ENCODE measurements at regions not wholly inside any gene's neighbourhood (a gene's known extent, or its start where the extent isn't known, plus 50 kb on each side); places are given as distances from the start of the nearest gene placed in this dataset.
A peak's percentile ranks its signal among the peaks of the same experiment; 100 is the strongest.
"Not testable (repeated sequence)": the region's sequence is repeated elsewhere in the genome, so short reads cannot be mapped to it uniquely, and the experiment has no call there.

DNA sequence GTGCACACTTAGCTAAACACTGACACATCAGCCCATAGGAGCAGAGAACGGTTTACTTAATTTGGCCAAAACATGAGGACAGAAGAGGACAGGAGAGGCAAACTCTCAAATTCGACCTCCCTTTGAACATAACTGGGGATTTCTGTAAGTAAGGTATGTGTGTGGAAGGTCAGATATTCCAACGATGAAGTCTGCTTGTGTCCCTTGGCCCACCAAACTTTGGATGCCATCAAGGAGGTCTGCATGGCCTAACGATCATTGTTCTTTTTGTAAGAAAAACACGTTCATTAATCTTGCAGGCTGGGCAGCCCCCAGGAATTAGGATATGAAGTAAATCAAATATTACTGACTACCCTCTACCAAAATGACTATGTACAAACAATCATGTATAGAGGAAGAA lies 908.5 kb upstream of the ATXN7L3B start:
- Mint-ChIP-seq H3K27ac (no peak overlapping the region), H3K36me3 (no peaks in the 10 kb centered on the region), H3K4me1 (no peaks in the 10 kb centered on the region), H3K27me3 (no peaks in the 10 kb centered on the region), H3K9me3 (peaks cover 3% of the 10 kb centered on the region), H3K4me3 (no peak overlapping the region)
- no peak for ATAC-seq

DNA sequence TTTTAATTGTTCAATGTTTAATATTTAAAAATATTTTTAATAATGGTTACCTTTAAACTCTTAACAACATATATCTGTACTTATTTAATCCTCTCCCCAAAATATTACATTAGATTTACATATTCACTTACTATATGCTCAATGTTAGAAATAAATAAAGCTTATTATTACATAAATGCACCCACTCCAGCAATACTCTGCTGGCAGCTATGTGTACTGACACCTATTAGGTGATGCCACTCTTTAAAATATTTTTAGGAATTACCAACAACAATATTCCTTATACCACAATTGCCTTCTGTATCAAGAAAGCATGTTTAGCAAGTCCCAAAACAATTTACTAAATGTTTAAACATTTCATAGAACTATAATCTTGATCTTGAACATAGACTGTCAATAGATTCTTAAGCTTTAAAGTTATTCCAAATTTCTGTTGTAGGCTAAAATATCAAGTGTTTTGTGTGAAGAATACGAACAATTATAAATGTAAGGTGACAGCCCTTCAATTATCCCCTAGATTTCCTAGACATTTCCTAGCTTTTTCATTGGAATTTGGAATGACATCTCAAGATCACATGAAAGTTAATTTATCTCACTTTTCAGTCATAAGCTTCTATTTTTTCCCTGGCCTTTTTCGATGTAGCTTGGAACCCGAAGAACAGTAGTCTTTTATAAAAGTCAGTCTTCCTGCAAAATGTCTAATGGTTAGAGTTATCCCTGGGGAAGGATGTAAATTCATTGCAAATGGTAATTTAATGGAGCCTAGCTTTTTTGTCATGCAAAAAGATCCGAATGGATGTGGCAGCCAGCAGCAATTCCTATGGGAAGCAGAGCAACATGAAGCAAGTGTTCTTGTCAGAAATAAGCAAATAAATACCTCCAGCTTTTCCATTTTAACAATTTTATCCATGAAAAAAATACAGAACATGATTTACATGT lies 907.5 kb upstream of the ATXN7L3B start:
- Mint-ChIP-seq H3K36me3 (no peaks in the 10 kb centered on the region), H3K4me3 (no peak overlapping the region), H3K27me3 (no peaks in the 10 kb centered on the region), H3K27ac (no peak overlapping the region), H3K9me3 (peaks cover 3% of the 10 kb centered on the region), H3K4me1 (no peaks in the 10 kb centered on the region)
- ATAC-seq = no peak

DNA sequence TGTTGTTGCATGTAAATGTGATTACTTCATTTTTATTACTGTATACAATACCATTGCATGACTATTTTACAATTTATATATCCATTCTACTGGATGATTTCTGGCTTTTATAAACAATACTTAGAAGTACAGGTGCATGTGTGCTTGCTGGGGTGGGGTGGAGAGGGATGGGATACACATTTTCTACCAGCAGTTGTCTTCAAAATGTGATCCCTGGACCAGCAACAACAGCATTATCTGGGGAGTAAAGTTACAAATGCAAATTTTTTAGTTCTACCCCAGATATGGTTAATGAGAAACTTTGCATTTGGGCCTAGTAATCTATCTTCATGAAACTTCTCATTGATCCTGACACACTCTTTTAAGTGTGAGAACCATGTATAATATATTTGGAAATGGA lies 905.4 kb upstream of the ATXN7L3B start:
- Mint-ChIP-seq H3K27ac (no peak overlapping the region), H3K27me3 (no peaks in the 10 kb centered on the region), H3K4me1 (no peaks in the 10 kb centered on the region), H3K36me3 (no peaks in the 10 kb centered on the region), H3K4me3 (no peak overlapping the region), H3K9me3 (peaks cover 7% of the 10 kb centered on the region)
- no peak for ATAC-seq

DNA sequence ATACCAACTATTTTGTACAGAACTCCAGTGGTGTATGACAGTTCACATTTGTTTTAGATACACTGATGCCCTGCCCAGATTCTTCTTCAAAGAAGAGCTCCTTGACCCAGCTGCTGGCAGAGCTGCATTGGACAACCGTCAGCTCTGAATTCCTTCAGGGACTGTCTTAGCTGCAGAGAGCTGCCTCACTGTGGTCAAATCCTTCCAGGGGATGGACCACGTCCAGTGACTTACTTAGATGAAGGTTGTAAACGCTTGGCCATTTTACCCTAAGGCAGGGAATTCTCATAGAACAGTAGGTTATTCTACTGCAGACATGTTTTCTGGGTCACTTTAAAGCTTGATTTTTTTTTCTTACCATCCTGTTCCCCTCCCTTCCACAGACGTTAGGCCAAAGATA lies 905.0 kb upstream of the ATXN7L3B start:
- H3K4me3 Mint-ChIP-seq = no peak overlapping the region
- H3K27me3 Mint-ChIP-seq = no peaks in the 10 kb centered on the region
- no peak overlapping the region for H3K27ac Mint-ChIP-seq
- ATAC-seq = no peak
- peaks cover 7% of the 10 kb centered on the region for H3K9me3 Mint-ChIP-seq
- H3K36me3 Mint-ChIP-seq = no peaks in the 10 kb centered on the region
- H3K4me1 Mint-ChIP-seq = no peaks in the 10 kb centered on the region

DNA sequence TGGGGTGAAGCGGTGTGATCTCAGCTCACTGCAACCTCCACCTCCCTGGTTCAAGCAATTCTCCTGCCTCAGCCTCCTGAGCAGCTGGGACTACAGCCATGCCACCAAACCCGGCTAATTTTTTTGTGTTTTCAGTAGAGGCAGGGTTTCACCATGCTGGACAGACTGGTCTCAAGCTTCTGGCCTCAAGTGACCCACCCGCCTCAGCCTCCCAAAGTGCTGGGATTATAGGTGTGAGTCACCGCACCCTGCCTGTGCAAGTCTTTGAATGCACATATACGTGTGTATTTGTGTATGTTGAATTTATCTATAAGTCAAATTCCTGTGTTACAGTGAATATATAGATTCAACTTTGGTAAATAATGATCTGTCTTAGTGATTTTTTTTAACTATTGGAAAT lies 898.2 kb upstream of the ATXN7L3B start:
- H3K4me1 Mint-ChIP-seq, H3K27me3 Mint-ChIP-seq: not testable (repeated sequence)

DNA sequence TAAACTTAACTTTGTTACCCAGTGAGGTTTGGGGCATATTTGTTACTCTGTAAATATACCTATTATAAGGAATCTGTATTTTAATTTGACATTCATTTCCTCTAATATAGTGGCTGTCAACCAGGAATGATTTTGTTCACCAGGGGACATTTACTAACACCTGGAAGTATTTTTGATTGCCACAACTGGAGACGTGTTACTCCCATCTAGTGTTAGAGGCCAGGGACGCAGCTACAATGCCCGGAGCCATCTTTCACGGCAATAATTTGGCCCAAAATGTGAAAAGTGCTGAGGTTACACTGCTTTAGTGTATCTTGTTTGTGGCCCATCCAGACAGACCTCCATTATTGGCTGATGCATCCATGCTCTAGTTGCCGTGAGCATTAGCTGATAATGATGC lies 881.3 kb upstream of the ATXN7L3B start:
- Mint-ChIP-seq H3K27ac (no peak overlapping the region), H3K4me1 (no peaks in the 10 kb centered on the region), H3K36me3 (no peaks in the 10 kb centered on the region), H3K9me3 (peaks cover 12% of the 10 kb centered on the region), H3K27me3 (no peaks in the 10 kb centered on the region), H3K4me3 (no peak overlapping the region)
- no peak for ATAC-seq

More for the DNA sequence above, 898.2 kb upstream of the ATXN7L3B start:
- not testable (repeated sequence) for H3K27ac Mint-ChIP-seq, H3K4me3 Mint-ChIP-seq, H3K9me3 Mint-ChIP-seq, ATAC-seq, H3K36me3 Mint-ChIP-seq

DNA sequence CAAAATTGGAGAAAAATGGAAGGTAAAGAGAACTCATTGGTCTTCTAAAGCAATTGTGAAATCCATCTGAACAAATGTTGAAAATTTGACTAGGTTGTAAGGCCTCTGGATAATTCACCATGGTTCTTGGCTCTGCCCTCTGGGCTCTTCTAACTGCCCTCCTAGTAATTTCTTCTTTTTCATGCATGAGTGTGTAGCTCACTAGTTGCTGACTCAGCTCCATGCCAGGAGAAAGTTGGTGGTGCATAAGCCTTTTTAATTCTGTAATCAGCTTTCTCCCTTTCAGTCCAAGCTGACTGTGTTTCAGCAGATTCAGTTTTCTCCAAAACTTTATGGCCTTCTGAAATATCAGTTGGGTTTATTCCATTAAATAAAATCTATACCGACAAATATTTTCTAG lies 877.8 kb upstream of the ATXN7L3B start:
- Mint-ChIP-seq H3K27me3 (no peaks in the 10 kb centered on the region), H3K4me1 (no peaks in the 10 kb centered on the region), H3K9me3 (no peaks in the 10 kb centered on the region), H3K36me3 (no peaks in the 10 kb centered on the region), H3K4me3 (no peak overlapping the region), H3K27ac (no peak overlapping the region)
- ATAC-seq = no peak

DNA sequence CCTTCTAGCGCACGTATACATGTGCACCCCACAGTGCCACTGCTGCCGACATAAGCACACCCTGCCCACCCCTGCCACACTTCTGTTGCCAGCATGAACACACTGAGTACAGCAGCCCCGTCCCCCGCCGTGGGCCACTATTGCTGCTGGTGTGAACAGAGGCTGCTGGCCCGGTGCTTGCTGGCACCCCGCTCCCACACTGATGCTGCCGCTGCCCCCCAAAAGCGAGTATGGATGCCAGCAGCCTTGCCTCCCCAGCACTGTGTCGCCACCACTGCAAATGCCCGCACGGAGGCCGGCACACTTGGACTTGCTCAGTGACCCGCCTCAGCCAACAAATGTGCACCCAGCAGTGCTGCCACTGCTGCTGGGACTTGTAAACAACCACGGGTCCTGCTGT lies 872.4 kb upstream of the ATXN7L3B start:
- H3K4me3 Mint-ChIP-seq = no peak overlapping the region
- peak; percentile 50 for ATAC-seq
- no peaks in the 10 kb centered on the region for H3K27me3 Mint-ChIP-seq
- H3K27ac Mint-ChIP-seq = no peak overlapping the region
- H3K9me3 Mint-ChIP-seq = no peaks in the 10 kb centered on the region
- no peaks in the 10 kb centered on the region for H3K4me1 Mint-ChIP-seq
- no peaks in the 10 kb centered on the region for H3K36me3 Mint-ChIP-seq

DNA sequence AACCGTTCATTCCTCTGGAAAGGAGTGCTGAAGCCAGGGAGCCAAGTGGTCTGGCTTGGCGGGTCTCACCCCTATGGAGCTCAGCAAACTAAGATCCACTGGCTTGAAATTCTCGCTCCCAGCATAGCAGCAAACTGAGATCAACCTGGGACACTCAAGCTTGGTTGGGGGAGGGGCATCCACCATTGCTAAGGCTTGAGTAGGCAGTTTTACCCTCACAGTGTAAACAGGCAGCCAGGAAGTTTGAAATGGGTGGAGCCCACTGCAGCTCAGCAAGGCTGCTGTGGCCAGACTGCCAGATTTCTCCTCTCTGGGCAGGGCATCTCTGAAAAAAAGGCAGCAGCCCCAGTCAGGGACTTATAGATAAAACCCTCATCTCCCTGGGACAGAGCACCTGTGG lies 866.1 kb upstream of the ATXN7L3B start:
- H3K36me3 Mint-ChIP-seq, H3K27me3 Mint-ChIP-seq, H3K27ac Mint-ChIP-seq, H3K4me3 Mint-ChIP-seq, H3K9me3 Mint-ChIP-seq, ATAC-seq, H3K4me1 Mint-ChIP-seq: not testable (repeated sequence)

DNA sequence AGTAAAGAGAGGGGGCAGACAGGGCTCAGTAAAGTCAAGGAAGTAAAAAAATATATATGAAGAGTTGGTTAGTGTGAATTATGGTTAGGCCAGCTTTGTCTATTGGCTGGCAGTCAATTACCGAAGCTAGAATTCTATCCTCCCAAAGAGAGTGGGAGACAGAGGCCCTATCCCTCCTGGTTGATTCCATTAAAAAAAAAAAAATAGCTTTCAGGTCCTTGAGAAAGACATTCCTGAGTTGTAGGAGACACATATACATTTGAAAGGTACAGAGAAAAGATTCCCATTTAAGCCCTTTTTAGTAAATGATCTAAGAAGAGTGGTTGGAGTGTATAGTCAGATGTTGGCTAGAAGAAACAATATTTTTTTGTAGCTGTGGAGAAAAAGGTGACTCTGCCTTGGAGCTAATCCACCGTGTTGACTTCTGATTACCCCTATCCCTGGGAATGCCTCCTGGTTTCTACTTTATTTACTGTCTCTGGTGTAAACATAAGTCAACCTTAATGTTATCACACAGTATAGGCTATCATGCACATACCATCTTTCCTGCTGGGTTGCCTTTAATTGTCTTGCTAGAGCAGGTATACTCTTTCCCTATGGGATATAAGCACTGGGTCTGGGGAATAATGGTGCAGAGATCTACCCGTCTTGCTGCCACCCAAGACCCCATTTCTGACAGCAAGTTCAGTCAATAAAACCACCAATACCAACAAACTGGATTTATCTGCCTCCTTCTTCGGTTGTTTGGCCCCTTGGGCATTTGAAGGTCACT lies 859.9 kb upstream of the ATXN7L3B start:
- Mint-ChIP-seq H3K4me3 (no peak overlapping the region), H3K27me3 (no peaks in the 10 kb centered on the region), H3K4me1 (no peaks in the 10 kb centered on the region), H3K9me3 (no peaks in the 10 kb centered on the region), H3K36me3 (no peaks in the 10 kb centered on the region), H3K27ac (no peak overlapping the region)
- peak; percentile 56 for ATAC-seq

DNA sequence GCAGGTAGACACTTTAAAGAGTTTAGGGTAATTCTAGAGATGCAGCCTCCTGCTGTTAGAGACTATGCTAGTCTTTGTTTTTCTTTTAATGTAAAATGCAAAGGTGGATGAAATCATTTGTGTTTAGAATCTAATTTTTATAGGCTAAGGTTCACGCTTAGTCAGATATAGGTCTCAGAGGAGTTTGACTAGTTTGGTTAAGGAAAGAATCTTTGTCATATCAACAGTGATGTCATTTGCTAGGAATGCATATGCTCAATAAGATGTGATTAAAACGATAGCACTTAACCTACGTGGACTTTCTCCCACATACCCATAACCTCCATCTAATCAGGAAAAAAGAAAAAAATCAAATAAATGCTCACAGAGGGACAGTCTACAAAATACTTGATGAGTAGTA lies 859.3 kb upstream of the ATXN7L3B start:
- no peak overlapping the region for H3K4me3 Mint-ChIP-seq
- H3K27ac Mint-ChIP-seq = no peak overlapping the region
- H3K27me3 Mint-ChIP-seq = no peaks in the 10 kb centered on the region
- no peaks in the 10 kb centered on the region for H3K4me1 Mint-ChIP-seq
- no peaks in the 10 kb centered on the region for H3K9me3 Mint-ChIP-seq
- ATAC-seq = no peak
- no peaks in the 10 kb centered on the region for H3K36me3 Mint-ChIP-seq

DNA sequence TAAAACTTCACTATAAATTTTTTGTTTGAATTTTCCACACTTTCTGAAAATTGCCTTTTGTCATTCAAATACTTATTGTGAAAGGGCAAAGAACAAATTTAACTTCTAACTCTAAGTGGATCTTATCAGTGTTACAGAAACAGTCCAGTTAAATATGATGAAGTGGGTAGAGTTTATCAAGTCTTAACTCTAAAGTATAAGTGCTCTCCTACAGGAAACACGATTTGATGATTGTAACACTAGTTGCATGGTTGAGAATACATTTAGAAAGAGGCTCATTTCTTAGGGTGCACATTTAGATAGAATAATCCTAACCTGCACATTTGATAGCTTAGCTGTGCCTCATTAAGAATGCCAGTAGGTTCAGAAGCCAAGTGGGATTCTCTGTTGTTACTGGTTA lies 838.3 kb upstream of the ATXN7L3B start:
- no peaks in the 10 kb centered on the region for H3K27me3 Mint-ChIP-seq
- H3K9me3 Mint-ChIP-seq = peaks cover 2% of the 10 kb centered on the region
- no peak overlapping the region for H3K4me3 Mint-ChIP-seq
- H3K4me1 Mint-ChIP-seq = no peaks in the 10 kb centered on the region
- no peaks in the 10 kb centered on the region for H3K36me3 Mint-ChIP-seq
- H3K27ac Mint-ChIP-seq = no peak overlapping the region
- no peak for ATAC-seq

DNA sequence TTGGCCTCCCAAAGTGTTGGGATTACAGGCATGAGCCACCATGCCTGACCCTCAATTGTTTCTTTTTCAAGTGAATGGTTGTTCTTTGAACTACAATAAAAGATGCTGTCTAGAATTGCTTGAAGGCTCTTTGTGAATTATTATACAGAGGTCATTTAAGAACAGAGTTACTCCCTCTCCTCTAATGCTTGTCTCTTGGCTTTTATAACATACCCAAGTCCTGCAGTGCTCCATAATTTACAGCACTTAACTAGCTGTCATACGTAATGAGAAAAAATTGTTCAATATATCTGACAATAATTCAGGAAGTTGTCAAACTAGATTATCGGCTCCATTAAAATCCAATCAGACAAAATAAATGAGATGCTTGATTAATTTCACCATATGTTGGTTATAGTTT lies 823.0 kb upstream of the ATXN7L3B start:
- Mint-ChIP-seq H3K4me1 (no peaks in the 10 kb centered on the region), H3K36me3 (no peaks in the 10 kb centered on the region), H3K9me3 (peaks cover 4% of the 10 kb centered on the region), H3K27ac (no peak overlapping the region), H3K27me3 (no peaks in the 10 kb centered on the region), H3K4me3 (no peak overlapping the region)
- ATAC-seq = no peak

DNA sequence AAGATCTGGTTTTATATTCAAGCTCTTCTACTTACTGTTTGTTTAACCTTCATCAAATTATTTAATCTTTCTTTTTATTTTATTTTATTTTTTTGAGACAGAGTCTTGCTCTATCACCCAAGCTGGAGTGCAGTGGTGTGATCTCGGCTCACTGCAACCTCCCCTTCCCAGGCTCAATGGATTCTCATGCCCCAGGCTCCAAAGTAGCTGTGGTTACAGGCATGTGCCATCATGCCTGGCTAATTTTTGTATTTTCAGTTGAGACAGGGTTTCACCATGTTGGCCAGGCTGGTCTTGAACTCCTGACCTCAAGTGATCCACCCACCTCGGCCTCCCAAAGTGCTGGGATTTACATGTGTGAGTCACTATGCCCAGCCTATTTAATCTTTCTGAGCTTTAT lies 821.5 kb upstream of the ATXN7L3B start:
- not testable (repeated sequence) for H3K9me3 Mint-ChIP-seq, H3K27me3 Mint-ChIP-seq, H3K36me3 Mint-ChIP-seq, ATAC-seq, H3K4me1 Mint-ChIP-seq, H3K27ac Mint-ChIP-seq, H3K4me3 Mint-ChIP-seq

DNA sequence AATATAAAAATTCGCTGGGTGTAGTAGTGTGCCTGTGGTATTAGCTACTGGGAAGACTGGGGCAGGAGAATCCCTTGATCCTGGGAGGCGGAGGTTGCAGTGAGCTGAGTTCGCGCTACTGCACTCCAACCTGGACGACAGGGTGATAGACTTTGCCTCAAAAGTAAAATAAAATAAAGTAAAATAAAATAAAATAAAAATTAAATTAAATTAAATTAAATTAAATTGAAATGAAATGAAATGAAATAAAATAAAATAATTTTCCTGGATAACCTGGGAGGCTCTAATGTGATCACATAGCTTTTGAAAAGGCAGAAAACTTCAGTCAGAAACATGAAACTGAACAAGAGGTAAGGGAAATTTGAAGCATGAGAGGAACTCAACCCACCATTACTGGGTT lies 818.4 kb upstream of the ATXN7L3B start:
- no peaks in the 10 kb centered on the region for H3K27me3 Mint-ChIP-seq
- no peaks in the 10 kb centered on the region for H3K36me3 Mint-ChIP-seq
- ATAC-seq = no peak
- no peaks in the 10 kb centered on the region for H3K4me1 Mint-ChIP-seq
- H3K9me3 Mint-ChIP-seq = peaks cover 3% of the 10 kb centered on the region
- H3K4me3 Mint-ChIP-seq = no peak overlapping the region
- H3K27ac Mint-ChIP-seq = no peak overlapping the region

DNA sequence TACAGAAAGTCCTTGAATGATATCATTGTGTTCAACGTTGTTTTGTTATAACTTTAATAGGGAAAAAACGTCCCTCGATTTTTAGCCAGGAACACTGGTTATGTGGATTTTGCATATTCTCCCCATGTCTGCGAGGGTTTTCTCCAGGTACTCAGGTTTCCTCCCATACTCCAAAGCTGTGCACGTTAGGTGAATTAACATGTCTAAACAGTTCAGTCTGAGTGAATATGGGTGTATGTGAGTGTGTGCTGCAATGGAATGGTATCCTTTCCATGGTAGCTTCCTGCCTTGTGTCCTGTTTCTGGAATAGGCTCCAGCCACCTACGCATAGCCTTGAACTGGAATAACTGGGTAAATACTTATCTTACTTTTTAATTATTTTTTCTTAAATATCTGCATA lies 810.8 kb upstream of the ATXN7L3B start:
- Mint-ChIP-seq H3K4me3 (no peak overlapping the region), H3K4me1 (no peaks in the 10 kb centered on the region), H3K27me3 (no peaks in the 10 kb centered on the region), H3K27ac (no peak overlapping the region), H3K36me3 (no peaks in the 10 kb centered on the region), H3K9me3 (peaks cover 3% of the 10 kb centered on the region)
- ATAC-seq = no peak

Measured in stimulated activated memory B cell treated with anti-CD40 and anti-IgM and Interleukin-4, amounts not matched to agents 10 μg/mL and 1 μg/mL and 100 μg/mL, for 72 hours (primary cell).